Heart right ventricle (tissue), 16 donors: ENCODE measurements at regions not wholly inside any gene's neighbourhood (a gene's known extent, or its start where the extent isn't known, plus 50 kb on each side); places are given as distances from the start of the nearest gene placed in this dataset.

Experiments
- ATAC-seq, 8 donors: fragments of 200-7000 bp; cut with Tn5 transposase; one replicate each; pipeline ENCODE4 v1.9.1; 2020; ENCODE audit warnings: mild to moderate bottlenecking in 8 of 8, moderate library complexity in 8 of 8, moderate number of reproducible peaks in 1 of 8
- DNase-seq, 2 donors: peaks; one replicate each; pipeline ENCODE4 v3.0.0-alpha.2; 2020
- H3K27ac ChIP-seq, 10 donors: fragments of 200-600 bp; sonication (generic) in 2 of 10; one replicate each; pipeline versions ENCODE4 v1.5.0 to v1.8.0; 2020 to 2022; ENCODE audit warnings: mild to moderate bottlenecking in 3 of 10
- H3K27me3 ChIP-seq, 7 donors: fragments of 200-600 bp; one replicate each; pipeline ENCODE4 v1.8.0; 2021 to 2022; ENCODE audit warnings: mild to moderate bottlenecking in 2 of 7
- H3K36me3 ChIP-seq, 9 donors: fragments of 200-600 bp; sonication (generic) in 1 of 9; one replicate each; pipeline versions ENCODE4 v1.5.0 to v1.8.0; 2020 to 2022; ENCODE audit warnings: mild to moderate bottlenecking in 2 of 9
- H3K4me1 ChIP-seq, 9 donors: fragments of 200-600 bp; sonication (generic) in 1 of 9; one replicate each; pipeline versions ENCODE4 v1.5.0 to v1.8.0; 2020 to 2022; ENCODE audit warnings: mild to moderate bottlenecking in 4 of 9
- H3K4me3 ChIP-seq, 10 donors: fragments of 200-600 bp; sonication (generic) in 2 of 10; one replicate each; pipeline versions ENCODE4 v1.5.0 to v1.8.0; 2020 to 2022; ENCODE audit warnings: mild to moderate bottlenecking in 7 of 10, moderate library complexity in 2 of 10
- H3K9me3 ChIP-seq, 11 donors: fragments of 200-600 bp in 10 of 11; sonication (generic) in 2 of 11; one replicate each; pipeline versions ENCODE4 v1.5.0 to v1.8.0; 2013 to 2022; ENCODE audit warnings: mild to moderate bottlenecking in 2 of 11, control low read depth in 1 of 11, moderate library complexity in 1 of 11
- WGBS, 2 donors: extraction: QIAGEN DNeasy Blood & Tissue Kit; methylation state at CpG; one replicate each; pipeline ENCODE4 v1.1.7; 2013; ENCODE audit warnings: inconsistent platforms in 1 of 2; 5-methylcytosine and 5-hydroxymethylcytosine counted together
- intact Hi-C, 10 donors: fragments of 100-400 bp; cut with DNase I; formaldehyde crosslinking; loops; one replicate each; pipeline versions ENCODE4 v1.11.1 to v1.14.2; 2022
- TF ChIP-seq, protein P1 (sequence below), 9 donors: fragments of 200-600 bp; sonication (generic) in 2 of 9; IDR thresholded peaks; one replicate each; pipeline versions ENCODE4 v1.5.0 to v1.8.0; 2021 to 2022; ENCODE audit warnings: antibody characterized with exemption in 9 of 9, mild to moderate bottlenecking in 5 of 9, moderate library complexity in 1 of 9
- donor health status: Arrhythmogenic right ventricular cardiomyopathy.
- donor health status: ischemic (EF 13 %, LVEDD 7.1; RV severe dilation, severe dysfunction).
- donor health status: healthy with polysubstance abuse.
- donor health status: DM: no; HTN: yes; CAD: no.
- donor health status: DM: no; HTN: no; CAD: no.
- donor health status: ischemic (EF 25% LVEDD 6.9; RV normal size, moderate dysfunction).
- donor health status: ischemic (EF 25% LVEDD 5.7; RV mildly dilated, moderate dysfunction).
- donor health status: healthy.
- donor health status: DM: yes; HTN: yes; CAD: no.
- donor health status: Ischemic cardiomyopathy.
- donor health status: ischemic (EF 35%, LVEDD 5.7; RV mildly dilated, moderate dysfunction).
- donor health status: nonischemic (EF 11% LVEDD 7.7; RV severe dilation, severe dysfunction).
- donor health status: DM: yes; HTN: yes; CAD: no.
- donor health status: PGD.
- donor health status: ischemic (EF 29% LVEDD 5.4; RV normal size, mild dysfunction).
- donor health status: nonischemic (EF 23%, LVEDD 6.1; RV moderate dilation, normal function).

GRCh38 chr11:96635655-96636054, 245.8 kb downstream of the JRKL start:
- Histone ChIP-seq H3K27ac (no peak overlapping the region), H3K4me3 (no peak overlapping the region), H3K27me3 (no peaks in the 10 kb centered on the region), H3K4me1 (no peaks in the 10 kb centered on the region), H3K9me3 (peaks cover 0 to 26% (median 0%) of the 10 kb centered on the region in 11 donors), H3K36me3 (no peaks in the 10 kb centered on the region)
- 89 to 90% methylated on average over 15 of the region's 15 CpGs for WGBS, 2 donors
- TF ChIP-seq, protein P1, sequence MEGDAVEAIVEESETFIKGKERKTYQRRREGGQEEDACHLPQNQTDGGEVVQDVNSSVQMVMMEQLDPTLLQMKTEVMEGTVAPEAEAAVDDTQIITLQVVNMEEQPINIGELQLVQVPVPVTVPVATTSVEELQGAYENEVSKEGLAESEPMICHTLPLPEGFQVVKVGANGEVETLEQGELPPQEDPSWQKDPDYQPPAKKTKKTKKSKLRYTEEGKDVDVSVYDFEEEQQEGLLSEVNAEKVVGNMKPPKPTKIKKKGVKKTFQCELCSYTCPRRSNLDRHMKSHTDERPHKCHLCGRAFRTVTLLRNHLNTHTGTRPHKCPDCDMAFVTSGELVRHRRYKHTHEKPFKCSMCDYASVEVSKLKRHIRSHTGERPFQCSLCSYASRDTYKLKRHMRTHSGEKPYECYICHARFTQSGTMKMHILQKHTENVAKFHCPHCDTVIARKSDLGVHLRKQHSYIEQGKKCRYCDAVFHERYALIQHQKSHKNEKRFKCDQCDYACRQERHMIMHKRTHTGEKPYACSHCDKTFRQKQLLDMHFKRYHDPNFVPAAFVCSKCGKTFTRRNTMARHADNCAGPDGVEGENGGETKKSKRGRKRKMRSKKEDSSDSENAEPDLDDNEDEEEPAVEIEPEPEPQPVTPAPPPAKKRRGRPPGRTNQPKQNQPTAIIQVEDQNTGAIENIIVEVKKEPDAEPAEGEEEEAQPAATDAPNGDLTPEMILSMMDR (IDR thresholded peaks at IDR 0.05) = no peak
- no peak for DNase-seq
- no peak for ATAC-seq
- intact Hi-C loops = no loop called here

GRCh38 chr11:96641261-96641660, 251.4 kb downstream of the JRKL start:
- Histone ChIP-seq H3K27me3 (no peaks in the 10 kb centered on the region), H3K9me3 (peaks cover 0 to 18% (median 0%) of the 10 kb centered on the region in 11 donors), H3K36me3 (no peaks in the 10 kb centered on the region), H3K4me3 (no peak overlapping the region), H3K27ac (no peak overlapping the region), H3K4me1 (no peaks in the 10 kb centered on the region)
- DNase-seq (no peak), ATAC-seq (no peak)
- TF ChIP-seq, protein P1 (IDR thresholded peaks at IDR 0.05) = no peak
- intact Hi-C loops = no loop called here
- 57 to 63% methylated on average over 2 of the region's 2 CpGs for WGBS, 2 donors

DNA sequence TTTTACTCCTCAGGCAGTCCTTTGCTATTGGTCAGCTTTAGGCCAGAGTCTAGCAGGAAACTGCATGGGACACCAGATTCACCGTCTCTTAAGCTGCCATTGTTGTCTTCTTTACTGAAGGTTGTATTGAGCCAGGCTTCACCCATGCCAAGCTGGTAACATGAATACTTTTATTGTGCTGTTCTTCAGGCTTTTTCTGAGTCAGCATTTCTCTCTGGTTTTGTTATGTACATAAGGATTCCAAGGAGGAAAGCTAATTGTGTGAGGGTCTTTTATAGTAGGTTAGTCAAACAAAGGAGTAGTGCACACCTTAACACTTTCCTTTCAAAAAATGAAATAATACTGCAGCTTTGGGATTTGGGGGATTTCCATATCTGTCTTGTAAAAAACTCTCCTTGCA, 252.8 kb downstream of the JRKL start:
- WGBS, 2 donors = 83 to 91% methylated on average over 1 of the region's 1 CpG
- H3K36me3 ChIP-seq = no peaks in the 10 kb centered on the region
- TF ChIP-seq, protein P1 (IDR thresholded peaks at IDR 0.05) = no peak
- no peak overlapping the region for H3K4me3 ChIP-seq
- H3K9me3 ChIP-seq = peaks cover 0 to 5% (median 0%) of the 10 kb centered on the region in 11 donors
- intact Hi-C loops = no loop called here
- H3K27me3 ChIP-seq = no peaks in the 10 kb centered on the region
- H3K4me1 ChIP-seq = no peaks in the 10 kb centered on the region
- H3K27ac ChIP-seq = no peak overlapping the region
- DNase-seq (no peak), ATAC-seq (no peak)

GRCh38 chr11:96643173-96643572, 253.4 kb downstream of the JRKL start:
- Histone ChIP-seq H3K9me3 (no peaks in the 10 kb centered on the region), H3K4me1 (no peaks in the 10 kb centered on the region), H3K27me3 (no peaks in the 10 kb centered on the region), H3K27ac (no peak overlapping the region), H3K4me3 (no peak overlapping the region), H3K36me3 (no peaks in the 10 kb centered on the region)
- ATAC-seq (no peak), DNase-seq (no peak)
- 80 to 84% methylated on average over 5 of the region's 5 CpGs for WGBS, 2 donors
- intact Hi-C loops = no loop called here
- TF ChIP-seq, protein P1 (IDR thresholded peaks at IDR 0.05) = no peak
